ENCODE measurements at regions not wholly inside any gene's neighbourhood (a gene's known extent, or its start where the extent isn't known, plus 50 kb on each side); places are given as distances from the start of the nearest gene placed in this dataset.

GRCh38 chr6:167707686-167708500, 118.8 kb upstream of the AFDN start:
- TF ChIP-seq POLR2A (IDR thresholded peaks at IDR 0.05) = no peak
- no peak for TF ChIP-seq CTCF (IDR thresholded peaks at IDR 0.05)

All from adrenal gland (tissue), 5 donors.